B cell (primary cell): ENCODE measurements at regions not wholly inside any gene's neighbourhood (a gene's known extent, or its start where the extent isn't known, plus 50 kb on each side); places are given as distances from the start of the nearest gene placed in this dataset.
"Not testable (repeated sequence)": the region's sequence is repeated elsewhere in the genome, so short reads cannot be mapped to it uniquely, and the experiment has no call there.

Experiments
- ATAC-seq: fragments of 200-7000 bp; cut with Tn5 transposase; one replicate; pipeline ENCODE4 v1.10.0; 2021; ENCODE audit warnings: low read depth, mild to moderate bottlenecking, moderate number of reproducible peaks, moderate library complexity
- CTCF ChIA-PET: fragments of 350-600 bp; sonication (Branson Sonifier 250); formaldehyde crosslinking; loops from one replicate; lab custom pipeline; 2021; ENCODE audit warnings: antibody characterized with exemption, inconsistent platforms; lab: Charles Lee
- POLR2A ChIA-PET: fragments of 350-600 bp; sonication (Branson Sonifier 250); formaldehyde crosslinking; loops from one replicate; lab custom pipeline; 2021; ENCODE audit warnings: antibody characterized with exemption; lab: Charles Lee
- DNase-seq: peaks from one replicate; pipeline ENCODE4 v3.0.0; 2013
- H2AFZ ChIP-seq: 2 replicates; pipeline ENCODE4 v1.6.1; 2012; ENCODE audit warnings: mild to moderate bottlenecking, low read depth, low read length; ENCODE audit not compliant: insufficient read depth, poor library complexity, severe bottlenecking
- H3K27ac ChIP-seq, 2 donors: 1 replicate in 1 of 2; 2 replicates in 1 of 2; pipeline ENCODE4 v1.5.1; 2012 to 2013; ENCODE audit warnings: low read length in 2 of 2, mild to moderate bottlenecking in 2 of 2, moderate library complexity in 1 of 2
- H3K27me3 ChIP-seq, 4 experiments: fragments of 200-600 bp in 1 of 4; sonication (generic) in 1 of 4; replicated peaks in 1 of 4; 1 replicate in 2 of 4; 2 replicates in 2 of 4; pipeline versions ENCODE4 v1.6.1 to v1.7.0; 2013 to 2016; ENCODE audit warnings: low read length in 3 of 4, mild to moderate bottlenecking in 2 of 4, mixed read lengths in 1 of 4, moderate library complexity in 1 of 4; ENCODE audit not compliant: insufficient read depth in 4 of 4, control insufficient read depth in 3 of 4; ENCODE audit errors: control extremely low read depth in 1 of 4
- H3K36me3 ChIP-seq, 2 experiments: replicated peaks in 1 of 2; 1 replicate in 1 of 2; 2 replicates in 1 of 2; pipeline versions ENCODE4 v1.6.1 to v1.7.1; 2013; ENCODE audit warnings: low read length in 1 of 2; ENCODE audit not compliant: insufficient read depth in 2 of 2, control insufficient read depth in 1 of 2; ENCODE audit errors: control extremely low read depth in 1 of 2, extremely low read depth in 1 of 2
- H3K4me1 ChIP-seq, 2 donors: fragments of 200-600 bp in 1 of 2; sonication (generic) in 1 of 2; 1 replicate in 1 of 2; 2 replicates in 1 of 2; pipeline versions ENCODE4 v1.5.1 to v1.6.1; 2013 to 2017; ENCODE audit warnings: low read length in 2 of 2; ENCODE audit not compliant: control insufficient read depth in 2 of 2, insufficient read depth in 2 of 2
- H3K4me2 ChIP-seq: replicated peaks from 2 replicates; pipeline ENCODE3; 2012; ENCODE audit warnings: mild to moderate bottlenecking, low read depth, low read length; ENCODE audit not compliant: poor library complexity, severe bottlenecking
- H3K4me3 ChIP-seq, 5 experiments: fragments of 200-600 bp in 1 of 5; sonication (generic) in 1 of 5; 1 replicate in 3 of 5; 2 replicates in 2 of 5; pipeline versions ENCODE4 v1.5.1 to v1.7.0; 2011 to 2016; ENCODE audit warnings: low read length in 4 of 5, mild to moderate bottlenecking in 4 of 5, low read depth in 2 of 5, control low read depth in 1 of 5, moderate library complexity in 1 of 5; ENCODE audit not compliant: insufficient read depth in 1 of 5; ENCODE audit errors: control extremely low read depth in 1 of 5, extremely low read depth in 1 of 5
- H3K79me2 ChIP-seq: fragments of 200-600 bp; sonication (generic); one replicate; pipeline ENCODE4 v1.6.0; 2016; ENCODE audit warnings: low read length; ENCODE audit not compliant: control insufficient read depth, insufficient read depth
- H3K9ac ChIP-seq: fragments of 200-600 bp; sonication (generic); 2 replicates; pipeline ENCODE4 v1.6.1; 2017; ENCODE audit warnings: mild to moderate bottlenecking, low read length, moderate library complexity
- H3K9me3 ChIP-seq, 3 donors: one replicate each; pipeline versions ENCODE4 v1.6.1 to v1.7.1; 2013; ENCODE audit warnings: low read length in 2 of 3; ENCODE audit not compliant: control insufficient read depth in 2 of 3, insufficient read depth in 1 of 3; ENCODE audit errors: control extremely low read depth in 1 of 3
- H4K20me1 ChIP-seq: 2 replicates; pipeline ENCODE4 v1.6.0; 2012; ENCODE audit warnings: mild to moderate bottlenecking, low read length; ENCODE audit not compliant: insufficient read depth, control insufficient read depth, poor library complexity, severe bottlenecking
- H3K27ac Mint-ChIP-seq: one replicate; pipeline ENCODE4 v1.8.0; 2021; ENCODE audit warnings: mixed read lengths
- H3K27me3 Mint-ChIP-seq: one replicate; pipeline ENCODE4 v1.8.0; 2021; ENCODE audit warnings: mixed read lengths
- H3K4me1 Mint-ChIP-seq: one replicate; pipeline ENCODE4 v1.8.0; 2021; ENCODE audit warnings: mixed read lengths
- H3K4me3 Mint-ChIP-seq: one replicate; pipeline ENCODE4 v1.8.0; 2021; ENCODE audit warnings: mixed read lengths
- H3K9me3 Mint-ChIP-seq: one replicate; pipeline ENCODE4 v1.8.0; 2022; ENCODE audit warnings: mixed read lengths; ENCODE audit not compliant: insufficient read depth
- CTCF ChIP-seq: fragments of 200-600 bp; IDR thresholded peaks from one replicate; pipeline ENCODE4 v1.8.0; 2022; ENCODE audit warnings: antibody characterized with exemption, mild to moderate bottlenecking
- EZH2 ChIP-seq: IDR thresholded peaks from 2 replicates; pipeline ENCODE4 v1.6.1; 2012; ENCODE audit warnings: borderline replicate concordance, low read depth, mild to moderate bottlenecking, moderate library complexity, low read length; ENCODE audit not compliant: insufficient read depth, poor library complexity, severe bottlenecking
- WGBS: methylation state at CpG from one replicate; pipeline ENCODE4 v1.1.5; 2013; ENCODE audit warnings: missing lambda C conversion rate; ENCODE audit not compliant: insufficient coverage; 5-methylcytosine and 5-hydroxymethylcytosine counted together
- intact Hi-C: fragments of 100-400 bp; cut with micrococcal nuclease; formaldehyde crosslinking; loops from one replicate; pipeline ENCODE4 v1.10.0; 2022

- peaks cover 80 to 84% of the 10 kb centered on the region in 2 donors for H3K4me1 ChIP-seq
Measured at GRCh38 chr12:47359310-47360092, 279.7 kb upstream of the AMIGO2 start.

GRCh38 chr12:47357006-47357405 lies 277.2 kb upstream of the AMIGO2 start:
- H3K27me3 Mint-ChIP-seq: not testable (repeated sequence)
- peak overlapping the region in 1 of 5 experiments; percentile 30 for H3K4me3 ChIP-seq

More at GRCh38 chr12:47359310-47360092, 279.7 kb upstream of the AMIGO2 start:
- peaks cover 0 to 5% (median 3%) of the 10 kb centered on the region in 3 donors for H3K9me3 ChIP-seq
- H3K27ac ChIP-seq: peak overlapping the region; percentile 93 to 96
- H3K27me3 ChIP-seq: no peaks in the 10 kb centered on the region
- peak overlapping the region in 2 of 5 experiments; percentile 24 to 47 for H3K4me3 ChIP-seq
- intact Hi-C loops: loop anchor here (1.0 to 5.0 kb wide), 7 partner anchors 83 to 1142 kb away; partner anchors contain the start of genes RPAP3 and SLC38A2
- H3K4me2 ChIP-seq: peak overlapping the region; percentile 74
- no peaks in the 10 kb centered on the region for H3K36me3 ChIP-seq
- Mint-ChIP-seq H3K9me3 (peaks cover 2% of the 10 kb centered on the region), H3K4me3 (peak overlapping the region; percentile 87), H3K27me3 (no peaks in the 10 kb centered on the region), H3K27ac (peak overlapping the region; percentile 98), H3K4me1 (peaks cover 71% of the 10 kb centered on the region)
- WGBS: no CpG with 5 or more reads among the region's 7 CpGs
- peak; percentile 18 for ATAC-seq
- POLR2A ChIA-PET: interaction anchor here (2.1 kb wide), 1 partner anchor 152 kb away, joined by 5 read pairs; no protein-coding TSS in a partner anchor
- peak overlapping the region; percentile 58 for H3K9ac ChIP-seq
- TF ChIP-seq CTCF (no peak), EZH2 (no peak)
- no peaks in the 10 kb centered on the region for H4K20me1 ChIP-seq
- CTCF ChIA-PET: interaction anchor here (2.0 kb wide), 1 partner anchor 38 kb away, joined by 12 read pairs; no protein-coding TSS in a partner anchor
- DNase-seq: peak; percentile 73
- no peak overlapping the region for H2AFZ ChIP-seq
- no peaks in the 10 kb centered on the region for H3K79me2 ChIP-seq

More at GRCh38 chr12:47357006-47357405, 277.2 kb upstream of the AMIGO2 start:
- H4K20me1 ChIP-seq, DNase-seq, ATAC-seq, H3K27me3 ChIP-seq, H3K9me3 ChIP-seq, H2AFZ ChIP-seq, H3K36me3 ChIP-seq, H3K79me2 ChIP-seq, H3K9me3 Mint-ChIP-seq: not testable (repeated sequence)
- POLR2A ChIA-PET: interaction anchor here (1.0 to 1.4 kb wide), 4 partner anchors 18 to 382 kb away, joined by 3 to 7 read pairs (median 3); no protein-coding TSS in a partner anchor
- Mint-ChIP-seq H3K4me1 (peaks cover 81% of the 10 kb centered on the region), H3K27ac (peak overlapping the region; percentile 98), H3K4me3 (peak overlapping the region; percentile 74)
- 86% methylated on average over 3 of the region's 8 CpGs for WGBS
- H3K27ac ChIP-seq: peak overlapping the region; percentile 91 to 95
- peak overlapping the region; percentile 69 for H3K4me2 ChIP-seq
- peaks cover 79 to 83% of the 10 kb centered on the region in 2 donors for H3K4me1 ChIP-seq
- H3K9ac ChIP-seq: peak overlapping the region; percentile 6
- intact Hi-C loops: loop anchor here (2.0 to 5.0 kb wide), 5 partner anchors 40 to 1140 kb away; partner anchors contain the start of gene SLC38A2
- CTCF ChIA-PET: interaction anchor here (0.5 to 2.9 kb wide), 9 partner anchors 10 to 325 kb away, joined by 3 to 12 read pairs (median 4); no protein-coding TSS in a partner anchor
